Heart left ventricle (tissue), 16 donors: ENCODE measurements at regions not wholly inside any gene's neighbourhood (a gene's known extent, or its start where the extent isn't known, plus 50 kb on each side); places are given as distances from the start of the nearest gene placed in this dataset.

Experiments used
- ATAC-seq, 4 donors: fragments of 200-7000 bp; cut with Tn5 transposase; one replicate each; pipeline ENCODE4 v1.9.1; 2020 to 2022; ENCODE audit warnings: moderate library complexity in 4 of 4, mild to moderate bottlenecking in 3 of 4, moderate number of reproducible peaks in 1 of 4
- DNase-seq, 5 donors: peaks; one replicate each; pipeline ENCODE4 v3.0.0-alpha.2; 2020
- H3K27ac ChIP-seq, 12 donors: fragments of 200-600 bp; sonication (generic) in 4 of 12; one replicate each; pipeline versions ENCODE4 v1.5.0 to v1.8.0; 2016 to 2022; ENCODE audit warnings: mild to moderate bottlenecking in 2 of 12
- H3K27me3 ChIP-seq, 9 donors: fragments of 200-600 bp; sonication (generic) in 2 of 9; one replicate each; pipeline versions ENCODE4 v1.5.1 to v1.8.0; 2016 to 2022; ENCODE audit warnings: mild to moderate bottlenecking in 3 of 9
- H3K36me3 ChIP-seq, 9 donors: fragments of 200-600 bp; sonication (generic) in 2 of 9; one replicate each; pipeline versions ENCODE4 v1.5.0 to v1.8.0; 2018 to 2022; ENCODE audit warnings: mild to moderate bottlenecking in 2 of 9
- H3K4me1 ChIP-seq, 12 donors: fragments of 200-600 bp; sonication (generic) in 4 of 12; one replicate each; pipeline versions ENCODE4 v1.5.0 to v1.8.0; 2016 to 2022; ENCODE audit warnings: mild to moderate bottlenecking in 3 of 12
- H3K4me3 ChIP-seq, 12 donors: fragments of 200-600 bp; sonication (generic) in 4 of 12; one replicate each; pipeline versions ENCODE4 v1.5.0 to v1.8.0; 2017 to 2022; ENCODE audit warnings: mild to moderate bottlenecking in 9 of 12, moderate library complexity in 4 of 12
- H3K9me3 ChIP-seq, 12 donors: fragments of 200-600 bp; sonication (generic) in 4 of 12; one replicate each; pipeline versions ENCODE4 v1.5.0 to v1.8.0; 2016 to 2022; ENCODE audit warnings: mild to moderate bottlenecking in 1 of 12
- CTCF ChIP-seq, 12 donors: fragments of 200-600 bp; sonication (generic) in 4 of 12; IDR thresholded peaks; one replicate each; pipeline versions ENCODE4 v1.5.0 to v1.8.0; 2018 to 2022; ENCODE audit warnings: antibody characterized with exemption in 12 of 12, mild to moderate bottlenecking in 5 of 12
- POLR2A ChIP-seq, 2 donors: fragments of 450-650 bp; IDR thresholded peaks; one replicate each; pipeline ENCODE4 v1.6.1; 2017; ENCODE audit warnings: antibody characterized with exemption in 2 of 2, mild to moderate bottlenecking in 2 of 2, moderate library complexity in 2 of 2
- WGBS, 4 donors: extraction: QIAGEN DNeasy Blood & Tissue Kit in 2 of 4; methylation state at CpG; one replicate each; pipeline versions ENCODE4 v1.1.5 to v1.1.7; 2013 to 2018; 5-methylcytosine and 5-hydroxymethylcytosine counted together
- intact Hi-C, 10 donors: fragments of 100-400 bp; cut with DNase I; formaldehyde crosslinking; loops; one replicate each; pipeline versions ENCODE4 v1.11.1 to v1.14.2; 2022
- donor health status: ischemic (EF 13 %, LVEDD 7.1; RV severe dilation, severe dysfunction).
- donor health status: healthy with polysubstance abuse.
- donor health status: DM: no; HTN: yes; CAD: no.
- donor health status: DM: no; HTN: no; CAD: no.
- donor health status: ischemic (EF 25% LVEDD 6.9; RV normal size, moderate dysfunction).
- donor health status: ischemic (EF 25% LVEDD 5.7; RV mildly dilated, moderate dysfunction).
- donor health status: healthy.
- donor health status: DM: yes; HTN: yes; CAD: no.
- donor health status: ischemic (EF 35%, LVEDD 5.7; RV mildly dilated, moderate dysfunction).
- donor health status: nonischemic (EF 11% LVEDD 7.7; RV severe dilation, severe dysfunction).
- donor health status: DM: yes; HTN: yes; CAD: no.
- donor health status: PGD.
- donor health status: ischemic (EF 29% LVEDD 5.4; RV normal size, mild dysfunction).
- donor health status: nonischemic (EF 23%, LVEDD 6.1; RV moderate dilation, normal function).

DNA sequence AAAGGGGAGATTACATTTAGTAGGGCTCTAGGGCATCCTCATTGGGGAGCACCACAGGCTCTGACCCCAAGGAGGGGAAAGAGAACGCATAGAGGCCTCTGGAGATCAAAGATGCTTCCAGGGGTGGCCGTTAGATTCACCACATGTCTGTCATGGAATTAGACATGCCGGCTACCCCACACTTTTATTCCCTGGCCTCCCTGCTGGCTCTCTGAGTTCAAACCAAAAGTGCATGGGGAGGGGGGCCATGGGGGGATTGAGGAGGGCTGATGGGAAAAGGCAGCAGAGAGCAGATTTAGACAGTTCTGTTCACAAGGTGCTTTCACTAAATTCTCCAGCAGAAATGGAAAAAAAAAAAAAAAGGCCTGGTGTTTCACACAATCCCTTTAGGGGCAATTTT, 64.4 kb upstream of the ZNF521 start:
- Histone ChIP-seq H3K4me3 (no peak overlapping the region), H3K36me3 (no peaks in the 10 kb centered on the region), H3K27ac (no peak overlapping the region), H3K27me3 (no peaks in the 10 kb centered on the region), H3K9me3 (no peaks in the 10 kb centered on the region), H3K4me1 (peaks cover 0 to 7% (median 0%) of the 10 kb centered on the region in 12 donors)
- ATAC-seq (no peak), DNase-seq (no peak)
- no peak for TF ChIP-seq POLR2A (IDR thresholded peaks at IDR 0.05)
- no peak for TF ChIP-seq CTCF (IDR thresholded peaks at IDR 0.05)
- intact Hi-C loops, result loop anchor here in 1 of 10 donors (10.0 kb wide), 1 partner anchor 58 kb away; no protein-coding TSS in a partner anchor
- 64 to 75% (median 68%) methylated on average over 3 of the region's 3 CpGs for WGBS, 4 donors

- H3K4me1 ChIP-seq, result no peaks in the 10 kb centered on the region
- no peaks in the 10 kb centered on the region for H3K27me3 ChIP-seq
- no peak overlapping the region for H3K4me3 ChIP-seq
- no peaks in the 10 kb centered on the region for H3K36me3 ChIP-seq
- TF ChIP-seq POLR2A (IDR thresholded peaks at IDR 0.05), result no peak
- TF ChIP-seq CTCF (IDR thresholded peaks at IDR 0.05), result no peak
- no peak for ATAC-seq
- intact Hi-C loops, result loop anchor here in 1 of 10 donors (10.0 kb wide), 2 partner anchors 65 to 155 kb away; no protein-coding TSS in a partner anchor
- no peak overlapping the region for H3K27ac ChIP-seq
- H3K9me3 ChIP-seq, result peaks cover 0 to 20% (median 0%) of the 10 kb centered on the region in 12 donors
- DNase-seq, result no peak
- 90 to 95% (median 94%) methylated on average over 2 of the region's 2 CpGs for WGBS, 4 donors
Measured at GRCh38 chr18:25409971-25410370, 58.0 kb upstream of the ZNF521 start.

GRCh38 chr18:25408293-25408692, 56.3 kb upstream of the ZNF521 start:
- DNase-seq (no peak), ATAC-seq (no peak)
- no peak overlapping the region for H3K4me3 ChIP-seq
- TF ChIP-seq CTCF (IDR thresholded peaks at IDR 0.05) (no peak), POLR2A (IDR thresholded peaks at IDR 0.05) (no peak)
- no peaks in the 10 kb centered on the region for H3K36me3 ChIP-seq
- H3K9me3 ChIP-seq, result peaks cover 0 to 20% (median 0%) of the 10 kb centered on the region in 12 donors
- intact Hi-C loops, result loop anchor here in 1 of 10 donors (10.0 kb wide), 1 partner anchor 157 kb away; no protein-coding TSS in a partner anchor
- H3K4me1 ChIP-seq, result no peaks in the 10 kb centered on the region
- H3K27ac ChIP-seq, result no peak overlapping the region
- no peaks in the 10 kb centered on the region for H3K27me3 ChIP-seq
- 85 to 89% (median 87%) methylated on average over 4 of the region's 4 CpGs for WGBS, 4 donors
